Fibroblast of upper back skin (primary cell): ENCODE measurements at regions not wholly inside any gene's neighbourhood (a gene's known extent, or its start where the extent isn't known, plus 50 kb on each side); places are given as distances from the start of the nearest gene placed in this dataset.
A peak's percentile ranks its signal among the peaks of the same experiment; 100 is the strongest.

ENCODE experiments used
- DNase-seq: peaks from one replicate; pipeline ENCODE4 v3.0.0-alpha.2; 2013

DNA sequence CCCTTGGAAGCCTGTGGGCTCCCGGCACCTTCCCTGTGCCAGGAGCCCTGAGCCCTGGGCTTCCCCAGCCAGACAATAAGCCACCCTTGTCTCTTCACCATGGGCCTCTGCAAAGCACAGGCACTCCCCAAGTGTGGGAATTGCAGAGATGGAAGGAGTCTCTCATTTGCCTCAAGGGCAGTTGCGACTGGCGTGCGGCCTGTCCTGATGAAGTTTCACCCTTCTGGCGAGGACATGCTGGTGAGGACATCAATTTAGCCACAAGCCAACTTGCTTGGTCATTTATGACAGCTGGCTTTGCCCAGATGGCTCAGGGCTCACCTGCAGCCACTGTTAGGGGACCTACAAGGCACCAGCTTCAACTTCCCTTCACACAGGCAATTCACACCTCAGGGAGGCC is 180.2 kb downstream of the ANAPC1 start:
- no peak for DNase-seq

DNA sequence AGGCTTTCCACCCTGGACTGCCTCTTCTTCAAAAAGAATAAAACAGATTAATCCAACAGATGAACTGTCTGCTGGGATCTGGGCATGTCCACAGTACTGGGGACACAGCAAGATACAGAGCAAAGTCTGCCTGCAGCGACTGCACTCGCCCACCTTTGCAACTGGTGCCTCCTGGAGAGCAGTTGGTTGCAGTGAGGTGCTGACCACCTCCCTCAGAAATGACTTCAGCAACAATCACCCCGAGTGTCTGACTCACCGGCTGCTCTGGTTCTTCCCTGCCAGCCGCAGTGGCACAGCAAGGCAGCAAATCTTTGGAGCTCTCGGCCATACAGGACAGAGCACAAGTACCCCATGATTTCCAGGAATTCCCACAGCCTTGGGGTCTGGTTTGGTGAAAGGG is 179.7 kb downstream of the ANAPC1 start:
- DNase-seq, result peak; percentile 13

DNA sequence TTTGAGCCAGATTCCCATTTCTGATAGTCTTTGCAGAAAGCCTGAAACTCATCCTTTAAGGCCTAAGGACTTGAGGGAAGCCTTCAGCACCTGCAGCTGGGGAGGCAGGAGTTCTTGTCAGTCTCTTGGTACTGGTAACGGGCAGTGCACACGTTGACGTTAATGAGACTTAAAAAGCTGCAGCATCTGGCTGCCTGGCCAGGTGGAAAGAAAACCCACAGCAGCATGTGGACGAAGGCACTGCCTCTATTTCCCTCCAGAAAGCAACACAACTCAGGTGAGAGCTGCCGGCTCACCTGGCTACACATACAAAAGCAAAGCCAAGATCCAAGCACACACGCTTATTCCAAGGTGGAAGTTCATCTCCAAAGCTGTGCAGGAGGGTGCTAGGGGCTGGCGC is 178.8 kb downstream of the ANAPC1 start:
- no peak for DNase-seq

DNA sequence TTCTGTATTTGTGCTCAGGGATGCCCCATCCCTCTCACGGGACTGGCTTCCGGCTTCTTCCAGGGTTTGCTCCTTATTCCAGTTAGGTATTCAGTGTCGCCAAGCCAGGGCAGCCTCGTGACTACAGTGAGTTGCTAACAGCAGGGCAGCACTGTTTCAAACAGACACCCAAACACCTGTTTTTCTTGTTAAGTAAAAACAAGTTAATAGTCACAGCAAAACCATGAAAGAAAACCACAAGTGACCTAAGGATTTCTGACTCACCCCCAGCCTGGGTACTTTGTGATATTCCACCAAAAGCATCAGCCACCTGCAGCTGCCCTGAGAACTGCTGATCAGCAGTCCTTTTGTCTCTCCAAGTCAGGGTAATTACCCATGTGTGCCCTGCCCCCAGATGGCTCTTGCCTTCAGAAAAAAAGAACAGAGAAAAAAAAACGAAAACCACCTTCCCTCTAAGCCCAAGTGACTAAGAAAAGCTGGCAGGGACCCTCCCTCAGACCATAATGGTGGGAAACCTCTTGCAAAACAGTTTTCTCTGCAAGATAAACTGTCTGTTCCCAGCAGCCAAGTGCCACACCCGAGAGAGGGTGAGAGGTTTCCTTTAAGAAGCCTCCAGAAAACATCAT is 178.2 kb downstream of the ANAPC1 start:
- DNase-seq, result peak; percentile 69

DNA sequence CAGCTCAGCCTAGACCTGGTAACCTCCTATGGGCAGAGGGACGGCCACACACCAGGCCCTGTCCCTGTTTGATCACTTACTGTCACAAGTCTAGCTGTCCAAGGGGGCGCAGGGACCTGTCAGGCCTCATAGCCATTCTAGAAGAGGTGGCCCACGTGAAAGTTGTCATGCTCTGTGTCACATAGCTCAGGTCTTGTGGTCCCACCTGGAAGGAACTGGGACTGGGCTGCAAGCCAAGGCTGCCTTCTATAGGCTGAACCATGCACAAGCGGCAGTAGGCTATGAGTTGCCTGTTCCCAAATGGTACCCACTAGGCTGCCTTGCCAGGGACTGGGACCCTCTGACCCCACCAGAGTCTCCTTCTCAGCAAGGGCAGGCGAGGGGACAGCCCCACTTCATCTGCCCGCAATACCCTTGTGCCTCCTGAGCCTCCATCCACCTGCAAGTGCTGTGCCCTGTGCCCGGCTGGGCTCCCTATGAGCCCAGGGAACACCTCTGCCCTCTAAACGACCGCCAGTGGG is 177.5 kb downstream of the ANAPC1 start:
- no peak for DNase-seq

DNA sequence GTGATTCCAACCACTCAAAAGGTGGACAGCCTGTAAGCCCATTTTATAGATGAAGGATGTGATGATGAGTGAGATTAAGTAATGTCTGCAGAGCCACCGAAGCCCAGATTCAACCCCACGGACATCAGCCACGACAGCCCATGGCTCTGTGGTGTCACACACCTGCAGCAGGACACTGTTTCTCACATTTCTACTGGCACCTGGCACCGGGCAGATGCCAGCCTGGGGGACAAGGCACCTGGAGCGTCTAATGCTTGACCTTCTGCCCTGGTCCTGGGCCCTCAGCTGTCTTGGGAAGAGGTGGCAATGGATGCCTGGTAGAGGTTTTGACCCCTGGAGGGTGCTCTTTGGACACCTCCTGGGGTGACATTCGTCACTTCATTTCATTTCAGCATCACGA is 176.3 kb downstream of the ANAPC1 start:
- no peak for DNase-seq

DNA sequence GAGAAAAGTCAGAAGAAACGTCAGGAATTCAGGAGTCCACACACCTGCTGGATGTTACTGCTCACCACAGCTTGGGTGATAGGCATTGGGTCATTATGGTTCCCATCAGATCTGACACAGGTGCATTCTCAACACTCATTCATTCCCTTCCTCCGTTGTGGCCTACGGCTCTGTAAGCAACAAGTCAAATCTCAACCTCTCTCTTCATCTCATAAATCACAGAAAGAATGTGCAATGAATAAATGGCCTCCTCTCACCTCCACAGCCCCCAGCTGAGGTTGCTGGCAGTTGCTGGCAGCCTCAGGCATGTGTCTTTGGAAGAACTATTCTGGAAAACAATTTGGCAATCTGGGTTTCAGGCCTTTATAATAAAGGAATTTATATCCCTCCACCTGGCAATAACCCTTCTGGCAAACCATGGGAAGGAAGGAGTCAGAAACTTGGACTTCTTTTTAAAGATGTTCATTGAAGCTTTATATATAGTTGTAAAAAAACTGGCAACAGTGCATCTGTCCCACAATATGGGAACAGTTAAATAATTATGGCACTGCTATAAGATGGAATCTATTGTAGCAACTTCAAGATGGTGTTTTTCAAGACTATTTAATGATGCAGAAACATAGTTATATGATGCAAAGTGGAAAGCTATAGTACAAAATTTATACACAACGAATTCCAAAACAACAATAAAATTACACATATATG is 175.4 kb downstream of the ANAPC1 start:
- DNase-seq, result peak; percentile 22

DNA sequence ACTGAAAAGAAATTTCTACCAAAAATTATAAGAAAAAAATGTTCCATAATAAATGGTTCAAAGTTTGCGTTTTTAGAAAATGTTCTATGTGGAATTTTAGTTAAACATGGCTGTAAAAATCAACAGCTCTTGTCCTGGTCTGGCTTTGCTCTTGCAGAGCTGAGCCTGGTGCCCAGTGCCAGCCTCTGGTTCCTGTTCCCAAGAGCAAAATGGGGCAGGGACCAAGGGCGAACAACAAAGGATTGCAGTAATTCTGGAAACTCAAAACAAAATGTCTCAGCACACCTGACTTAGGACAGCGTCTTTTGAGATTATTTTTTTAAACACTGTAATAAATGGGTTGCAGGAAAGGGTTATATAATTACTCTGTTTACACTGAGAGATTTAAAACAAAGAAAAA is 174.7 kb downstream of the ANAPC1 start:
- DNase-seq, result no peak

DNA sequence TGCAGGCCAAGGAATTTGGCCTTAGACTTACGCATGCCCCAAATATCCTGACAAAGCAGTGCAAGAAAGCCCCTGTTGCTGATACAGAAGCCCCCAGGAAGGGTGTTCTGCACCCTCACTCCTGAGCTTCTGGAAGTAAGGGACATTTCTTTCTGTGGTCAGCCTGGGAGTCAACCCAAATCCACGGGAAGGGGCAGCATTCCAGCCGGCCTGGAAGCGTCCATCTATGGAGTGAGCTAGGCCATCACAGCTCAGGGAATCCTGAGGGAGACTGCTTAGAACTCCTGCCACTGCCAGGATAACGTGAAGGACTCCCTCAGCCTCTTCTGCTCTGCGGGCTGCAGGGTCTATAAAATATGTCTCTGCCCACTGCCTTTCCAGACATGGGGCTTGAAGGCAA is 173.9 kb downstream of the ANAPC1 start:
- DNase-seq, result no peak

DNA sequence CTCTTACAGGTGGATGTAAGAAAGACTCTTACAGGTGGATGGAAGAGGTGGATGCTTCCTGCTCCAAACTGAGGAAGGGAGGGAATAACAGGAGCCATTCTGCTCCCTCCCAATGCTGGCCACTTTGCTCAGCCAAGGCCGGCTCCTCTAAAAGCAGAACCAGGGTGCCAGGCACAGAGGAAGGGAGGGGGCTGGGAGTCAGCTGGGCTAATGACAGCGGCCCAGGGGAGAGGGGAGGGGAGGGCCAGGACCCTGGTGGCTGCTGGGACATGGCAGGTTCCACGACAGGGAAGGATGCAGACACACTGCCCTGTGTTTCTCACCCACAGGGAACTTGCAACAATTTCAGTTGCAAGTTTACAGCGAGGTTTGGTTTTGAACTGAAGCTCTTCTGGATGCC is 173.4 kb downstream of the ANAPC1 start:
- DNase-seq, result no peak

DNA sequence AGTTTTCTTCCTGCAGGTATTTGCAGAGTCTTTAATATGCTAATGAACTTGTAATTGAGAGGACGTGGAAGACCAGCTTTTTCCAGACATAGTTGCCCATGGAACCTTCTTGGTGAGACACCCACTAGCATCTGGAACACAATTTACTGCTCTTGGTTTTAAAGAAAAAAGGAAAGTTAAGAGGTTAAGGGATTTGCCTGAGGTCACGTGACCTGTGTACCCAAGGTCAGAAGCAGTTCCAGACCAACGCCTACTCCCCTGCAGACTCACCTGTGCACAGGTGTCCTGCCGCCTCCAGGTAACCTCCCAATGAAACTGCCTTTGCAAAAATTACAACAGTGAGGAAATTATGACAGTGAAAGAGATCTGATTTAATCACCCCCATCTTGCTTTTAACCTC is 172.7 kb downstream of the ANAPC1 start:
- no peak for DNase-seq

DNA sequence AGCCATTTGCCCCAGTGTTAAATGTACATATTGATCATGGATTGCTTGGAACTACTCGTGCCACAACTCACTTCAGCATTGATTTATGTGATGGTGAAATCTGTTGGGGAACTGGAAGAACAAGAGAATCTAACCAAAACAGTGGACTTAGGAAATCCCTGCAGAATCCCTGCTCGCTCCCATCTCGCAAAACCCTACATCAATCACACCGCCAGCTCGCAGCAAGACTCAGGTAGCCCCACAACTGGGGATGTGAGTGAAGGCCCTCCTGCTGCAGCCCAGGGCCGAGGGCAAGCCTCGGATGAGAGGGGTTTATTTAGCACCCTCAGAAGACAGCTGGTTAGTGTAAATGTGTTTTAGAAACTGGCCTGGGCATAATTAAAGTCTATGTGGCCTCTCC is 171.6 kb downstream of the ANAPC1 start:
- no peak for DNase-seq

DNA sequence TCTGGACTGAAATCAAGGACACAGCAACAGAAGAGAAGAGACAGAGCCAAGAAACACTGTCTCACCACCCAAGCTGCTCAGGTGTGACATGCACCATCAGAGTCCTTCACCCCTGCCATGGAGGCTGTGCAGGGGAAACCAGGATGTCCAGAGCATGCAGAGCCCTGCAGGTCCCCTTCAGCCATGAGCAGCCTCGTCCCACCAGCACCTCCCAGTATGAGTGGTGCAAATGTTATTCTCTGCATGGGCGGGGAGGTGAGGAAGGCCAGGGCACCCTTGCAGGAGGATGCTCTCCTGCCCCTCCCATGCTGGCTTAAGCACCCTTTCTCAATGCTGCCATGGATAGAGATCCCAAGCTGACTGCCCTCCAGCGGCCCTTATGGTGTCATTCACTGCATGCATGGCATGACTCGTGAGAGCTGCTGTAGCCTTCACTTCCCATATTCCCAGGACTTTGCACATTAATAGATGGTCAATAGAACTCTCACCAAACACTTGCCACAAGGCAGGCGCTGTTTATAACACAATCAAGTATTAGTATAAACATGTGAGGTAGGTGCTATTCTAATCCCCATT is 171.0 kb downstream of the ANAPC1 start:
- DNase-seq, result no peak

DNA sequence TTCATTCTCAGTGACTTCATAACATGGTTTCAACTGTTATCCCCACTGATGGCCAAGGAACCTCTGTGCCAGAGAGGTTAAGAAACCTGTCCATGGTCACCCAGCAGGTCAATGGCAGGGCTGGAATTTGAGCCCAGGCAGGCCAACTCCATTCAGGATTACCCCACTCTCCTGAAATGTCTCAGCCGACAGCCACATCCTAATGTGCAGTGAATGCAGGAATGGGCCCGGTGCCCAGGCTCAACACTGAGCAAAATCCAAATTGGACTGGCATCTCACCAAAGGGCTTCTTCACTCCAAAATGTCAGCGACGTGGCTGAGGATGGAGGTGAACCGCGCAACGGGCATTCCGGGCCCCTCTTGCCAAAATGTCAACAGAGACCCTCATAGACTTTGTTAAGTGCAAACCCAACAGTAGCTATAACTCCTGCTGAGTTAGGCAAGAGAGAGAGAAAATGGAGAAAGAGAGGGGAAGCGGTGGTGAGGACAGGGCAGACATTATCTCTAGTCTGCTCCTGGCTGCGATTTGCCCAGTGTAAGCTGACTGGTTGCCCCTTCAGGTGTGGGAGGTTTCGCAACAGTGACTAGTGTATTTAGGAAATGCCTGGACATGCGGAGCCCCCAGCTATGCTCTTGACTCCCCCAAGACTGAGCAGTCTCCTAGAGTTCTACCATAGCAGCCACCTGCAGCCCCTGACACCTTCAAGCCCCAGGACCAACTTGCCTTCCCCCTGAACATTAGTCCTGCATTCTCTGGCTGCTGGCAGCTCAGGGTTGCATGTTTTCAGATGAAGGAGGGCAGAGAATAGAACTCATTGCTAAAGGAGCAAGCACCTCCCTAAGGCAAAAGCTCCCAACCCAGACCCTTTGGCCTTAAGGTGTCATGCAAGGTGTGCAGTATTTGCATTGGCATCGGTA is 167.7 kb downstream of the ANAPC1 start:
- DNase-seq, result no peak

DNA sequence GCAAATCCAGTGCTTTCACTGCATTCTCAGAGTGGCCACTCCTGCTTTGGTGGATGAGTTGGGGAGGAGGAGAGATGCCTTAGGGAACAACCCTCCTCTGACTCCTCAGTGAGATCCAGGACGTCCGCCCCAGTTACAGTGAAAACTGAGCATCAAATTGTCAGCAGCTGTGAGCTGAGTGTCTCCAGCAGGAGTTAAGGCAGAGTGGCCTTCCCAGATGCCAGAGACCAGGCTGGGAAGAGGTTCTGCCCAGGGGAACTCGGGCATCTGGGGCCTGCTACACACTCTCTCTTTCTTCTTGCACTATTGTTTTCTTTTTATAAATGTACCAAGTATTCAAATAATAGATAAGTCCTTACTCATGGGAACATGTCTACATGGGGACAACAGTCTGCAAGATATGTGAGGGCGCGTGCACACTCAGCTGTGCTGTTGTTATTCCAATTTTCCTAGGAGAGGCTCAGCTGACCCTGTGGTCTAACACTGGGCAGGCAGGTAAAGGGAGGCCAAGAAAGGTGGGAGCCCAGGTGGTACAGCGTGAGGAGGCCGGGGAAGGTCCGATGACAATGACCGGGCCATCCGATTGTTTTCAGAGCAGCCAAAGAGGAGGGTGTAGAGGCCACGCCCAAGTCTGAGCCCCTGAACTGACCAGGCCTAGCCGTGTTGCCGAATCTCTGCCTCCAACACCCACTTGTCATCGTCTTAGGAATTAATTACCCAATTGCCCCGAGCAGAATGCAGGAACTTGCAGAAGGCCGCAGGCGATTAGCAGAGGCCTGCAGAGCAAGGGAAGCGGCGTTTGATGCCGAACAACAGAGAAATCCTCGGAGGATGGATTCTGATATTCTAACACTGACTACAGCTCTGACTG is 166.9 kb downstream of the ANAPC1 start:
- no peak for DNase-seq
